Activated CD4-positive, alpha-beta T cell treated with anti-CD3 and anti-CD28 coated beads, Interleukin-2, amount 10 ng/mL, durations not matched to agents 7 days and 5 days (primary cell): ENCODE measurements at regions not wholly inside any gene's neighbourhood (a gene's known extent, or its start where the extent isn't known, plus 50 kb on each side); places are given as distances from the start of the nearest gene placed in this dataset.

Experiments
- CTCF ChIA-PET: fragments of 350-600 bp; sonication (Branson Sonifier 250); formaldehyde crosslinking; loops from one replicate; lab custom pipeline; 2021; ENCODE audit warnings: antibody characterized with exemption; lab: Charles Lee
- POLR2A ChIA-PET: fragments of 350-600 bp; sonication (Branson Sonifier 250); formaldehyde crosslinking; loops from one replicate; lab custom pipeline; 2021; ENCODE audit warnings: antibody characterized with exemption; lab: Charles Lee
- DNase-seq: peaks from one replicate; pipeline ENCODE4 v3.0.0-alpha.2; 2020
- H3K27ac Mint-ChIP-seq: one replicate; pipeline ENCODE4 v1.8.0; 2021; ENCODE audit warnings: mild to moderate bottlenecking, moderate library complexity, mixed read lengths
- H3K27me3 Mint-ChIP-seq: one replicate; pipeline ENCODE4 v1.8.0; 2021; ENCODE audit warnings: mixed read lengths
- H3K36me3 Mint-ChIP-seq: one replicate; pipeline ENCODE4 v1.8.0; 2021; ENCODE audit warnings: low read depth, mixed read lengths
- H3K4me1 Mint-ChIP-seq: one replicate; pipeline ENCODE4 v1.8.0; 2021; ENCODE audit warnings: mixed read lengths
- H3K4me3 Mint-ChIP-seq: one replicate; pipeline ENCODE4 v1.8.0; 2021; ENCODE audit warnings: mild to moderate bottlenecking, moderate library complexity, mixed read lengths
- H3K9me3 Mint-ChIP-seq: one replicate; pipeline ENCODE4 v1.8.0; 2021; ENCODE audit warnings: mixed read lengths

DNA sequence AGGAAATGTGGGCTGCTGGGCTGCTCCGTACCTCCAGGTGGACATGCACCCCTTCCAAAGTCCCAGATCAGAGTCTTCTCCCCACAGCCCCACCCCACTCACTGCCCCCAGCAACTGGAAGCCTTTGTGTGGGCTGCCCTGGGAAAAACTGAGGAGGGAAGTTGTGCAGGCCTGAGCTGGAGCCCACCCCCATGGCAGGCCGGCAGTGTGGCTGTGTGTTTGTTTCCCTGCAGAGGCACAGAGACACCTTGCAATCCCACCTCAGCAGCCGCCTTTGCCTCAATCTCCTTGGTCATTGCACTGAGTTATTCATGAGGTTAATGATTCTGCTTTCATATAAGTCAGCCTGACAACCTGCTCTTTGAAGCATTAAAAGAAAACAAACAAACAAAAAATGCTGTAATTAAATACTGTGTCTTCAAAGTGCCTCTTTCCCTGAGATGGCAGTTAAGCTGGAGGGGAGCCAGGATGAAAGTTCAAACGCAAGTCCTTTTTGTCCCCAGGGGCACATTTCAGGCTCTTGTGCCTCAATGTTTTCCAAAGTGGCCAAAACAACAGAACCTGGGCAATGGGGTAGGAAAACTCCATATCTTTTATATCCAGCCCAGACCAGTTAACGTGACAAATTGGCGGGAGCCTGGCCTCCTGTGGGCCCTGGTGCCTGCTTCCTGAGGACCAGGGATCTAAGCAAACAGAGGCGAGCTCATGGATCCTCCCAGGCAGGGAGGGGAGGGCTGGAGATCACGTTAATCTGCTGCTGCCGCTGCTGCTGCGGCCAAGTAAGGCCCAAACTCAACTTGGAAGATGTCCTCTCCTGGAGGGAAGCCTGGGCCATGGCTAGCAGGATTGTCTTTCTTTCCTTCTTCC is 51.9 kb upstream of the TSPAN11 start:
- H3K27ac Mint-ChIP-seq: no peak overlapping the region
- POLR2A ChIA-PET: no interaction called here
- CTCF ChIA-PET: interaction anchor here (0.7 kb wide), 1 partner anchor 101 kb away, joined by 5 read pairs; no protein-coding TSS in a partner anchor

DNA sequence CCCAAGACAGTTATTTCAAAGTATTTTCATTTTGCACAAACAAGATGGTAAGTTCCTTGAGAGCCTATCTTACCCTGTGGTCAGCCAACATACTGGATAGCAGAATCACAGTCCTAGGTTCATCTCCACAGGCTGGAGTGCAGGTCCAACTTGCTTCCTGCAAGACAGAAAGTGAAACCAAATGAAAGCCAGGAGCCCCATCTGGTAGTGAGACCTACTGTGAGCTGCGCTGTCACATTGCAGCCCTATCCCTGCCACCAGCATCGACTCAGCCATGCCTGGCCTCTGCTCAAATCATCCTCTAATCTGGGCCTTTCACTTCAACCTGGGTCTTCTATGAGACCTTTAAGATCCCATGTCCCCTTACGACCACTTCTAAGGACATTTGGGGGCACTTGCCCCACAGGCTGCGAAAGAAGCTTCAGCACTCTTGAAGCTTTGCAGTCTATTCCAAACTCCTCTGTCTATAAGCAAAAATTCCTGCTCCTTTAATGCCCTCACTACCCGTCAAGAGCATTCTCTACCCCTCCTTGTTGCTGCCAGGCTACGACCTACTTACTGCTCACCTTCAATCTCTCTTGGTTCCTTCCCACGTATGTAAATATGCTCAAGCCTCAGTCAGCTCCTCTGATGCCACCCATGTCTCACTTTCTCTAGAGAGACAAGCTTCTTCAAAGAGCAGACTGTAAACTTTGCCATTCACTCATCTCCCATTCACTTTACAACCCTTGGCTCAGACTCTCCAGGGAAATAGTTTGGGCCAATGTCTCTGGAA is 55.9 kb upstream of the TSPAN11 start:
- Mint-ChIP-seq H3K4me3 (no peak overlapping the region), H3K27ac (no peak overlapping the region), H3K27me3 (peaks cover 16% of the 10 kb centered on the region), H3K36me3 (no peaks in the 10 kb centered on the region), H3K4me1 (peaks cover 7% of the 10 kb centered on the region), H3K9me3 (peaks cover 10% of the 10 kb centered on the region)
- CTCF ChIA-PET: no interaction called here
- POLR2A ChIA-PET: interaction anchor here (0.6 kb wide), 1 partner anchor 11 kb away, joined by 5 read pairs; no protein-coding TSS in a partner anchor
- no peak for DNase-seq

More for the DNA sequence above, 51.9 kb upstream of the TSPAN11 start:
- no peaks in the 10 kb centered on the region for H3K9me3 Mint-ChIP-seq
- peaks cover 7% of the 10 kb centered on the region for H3K4me1 Mint-ChIP-seq
- no peak overlapping the region for H3K4me3 Mint-ChIP-seq
- DNase-seq: no peak
- H3K27me3 Mint-ChIP-seq: peaks cover 16% of the 10 kb centered on the region
- no peaks in the 10 kb centered on the region for H3K36me3 Mint-ChIP-seq

DNA sequence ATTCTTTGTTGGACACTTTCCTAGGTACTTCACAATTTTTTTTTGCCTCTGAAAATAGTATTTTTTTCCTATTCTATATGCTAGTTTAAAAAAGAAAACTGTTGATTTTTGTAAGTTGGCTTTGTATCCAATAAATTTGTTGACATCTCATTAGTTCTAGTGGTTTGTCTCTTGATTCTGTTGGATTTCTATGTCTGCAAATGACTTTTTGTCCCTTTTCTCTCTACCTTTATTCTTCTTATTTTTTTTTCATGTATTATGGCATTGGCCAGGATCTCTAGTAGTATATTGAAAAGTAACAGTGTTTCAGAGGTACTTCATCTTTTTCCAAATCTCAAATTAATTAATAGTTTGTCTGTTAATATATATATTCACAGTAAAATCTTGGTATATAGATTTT is 59.1 kb upstream of the TSPAN11 start:
- CTCF ChIA-PET: no interaction called here
- Mint-ChIP-seq H3K9me3 (peaks cover 10% of the 10 kb centered on the region), H3K4me3 (no peak overlapping the region), H3K36me3 (no peaks in the 10 kb centered on the region), H3K27ac (no peak overlapping the region), H3K4me1 (peaks cover 7% of the 10 kb centered on the region), H3K27me3 (peaks cover 23% of the 10 kb centered on the region)
- POLR2A ChIA-PET: no interaction called here
- no peak for DNase-seq

GRCh38 chr12:30866256-30866655 is 60.3 kb upstream of the TSPAN11 start:
- ChIA-PET POLR2A (no interaction called here), CTCF (no interaction called here)
- no peaks in the 10 kb centered on the region for H3K36me3 Mint-ChIP-seq
- peaks cover 7% of the 10 kb centered on the region for H3K4me1 Mint-ChIP-seq
- no peak overlapping the region for H3K27ac Mint-ChIP-seq
- peaks cover 23% of the 10 kb centered on the region for H3K27me3 Mint-ChIP-seq
- DNase-seq: no peak
- H3K9me3 Mint-ChIP-seq: peaks cover 10% of the 10 kb centered on the region
- no peak overlapping the region for H3K4me3 Mint-ChIP-seq

DNA sequence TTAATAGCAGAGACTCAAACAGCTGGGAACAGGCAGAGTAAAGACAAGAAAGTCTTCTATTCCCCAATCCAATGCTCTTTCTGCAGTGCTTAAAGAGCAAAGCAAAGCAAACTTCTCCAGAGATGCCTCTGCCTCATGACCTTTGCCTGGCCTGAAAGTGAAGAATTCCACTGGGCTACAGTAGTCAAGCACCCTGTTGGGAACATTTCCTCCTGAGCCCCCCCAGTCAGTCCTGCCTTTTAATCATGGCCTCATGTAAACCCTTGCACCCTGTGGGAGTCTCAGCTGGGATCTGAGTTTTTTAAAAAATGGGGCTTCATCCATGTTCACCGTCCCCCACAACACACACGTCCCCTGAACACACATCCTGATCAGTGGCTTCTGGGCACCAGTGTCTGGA is 62.7 kb upstream of the TSPAN11 start:
- Mint-ChIP-seq H3K27ac (no peak overlapping the region), H3K36me3 (no peaks in the 10 kb centered on the region), H3K4me1 (no peaks in the 10 kb centered on the region), H3K4me3 (no peak overlapping the region), H3K27me3 (peaks cover 23% of the 10 kb centered on the region), H3K9me3 (peaks cover 10% of the 10 kb centered on the region)
- ChIA-PET CTCF (interaction anchor here (1.5 kb wide), 1 partner anchor 12 kb away, joined by 3 read pairs; no protein-coding TSS in a partner anchor), POLR2A (no interaction called here)
- no peak for DNase-seq

- Mint-ChIP-seq H3K36me3 (no peaks in the 10 kb centered on the region), H3K4me3 (no peak overlapping the region), H3K27ac (no peak overlapping the region), H3K4me1 (no peaks in the 10 kb centered on the region), H3K27me3 (peaks cover 19% of the 10 kb centered on the region), H3K9me3 (peaks cover 8% of the 10 kb centered on the region)
- ChIA-PET CTCF (interaction anchor here (1.5 kb wide), 1 partner anchor 14 kb away, joined by 3 read pairs; no protein-coding TSS in a partner anchor), POLR2A (no interaction called here)
- DNase-seq: no peak
These were observed 64.1 kb upstream of the TSPAN11 start for GRCh38 chr12:30862486-30862885.

- POLR2A ChIA-PET: no interaction called here
- CTCF ChIA-PET: interaction anchor here (0.6 to 1.3 kb wide), 2 partner anchors 126 to 258 kb away, joined by 3 to 4 read pairs; no protein-coding TSS in a partner anchor
- Mint-ChIP-seq H3K27ac (no peak overlapping the region), H3K36me3 (no peaks in the 10 kb centered on the region), H3K4me3 (no peak overlapping the region), H3K27me3 (peaks cover 7% of the 10 kb centered on the region), H3K4me1 (no peaks in the 10 kb centered on the region), H3K9me3 (no peaks in the 10 kb centered on the region)
- DNase-seq: no peak
These were observed 67.3 kb upstream of the TSPAN11 start for GRCh38 chr12:30859226-30859625.

GRCh38 chr12:30858471-30858870 is 68.1 kb upstream of the TSPAN11 start:
- ChIA-PET CTCF (no interaction called here), POLR2A (no interaction called here)
- H3K27ac Mint-ChIP-seq: no peak overlapping the region
- no peaks in the 10 kb centered on the region for H3K36me3 Mint-ChIP-seq
- H3K4me3 Mint-ChIP-seq: no peak overlapping the region
- H3K9me3 Mint-ChIP-seq: no peaks in the 10 kb centered on the region
- no peaks in the 10 kb centered on the region for H3K4me1 Mint-ChIP-seq
- no peak for DNase-seq
- peaks cover 7% of the 10 kb centered on the region for H3K27me3 Mint-ChIP-seq

DNA sequence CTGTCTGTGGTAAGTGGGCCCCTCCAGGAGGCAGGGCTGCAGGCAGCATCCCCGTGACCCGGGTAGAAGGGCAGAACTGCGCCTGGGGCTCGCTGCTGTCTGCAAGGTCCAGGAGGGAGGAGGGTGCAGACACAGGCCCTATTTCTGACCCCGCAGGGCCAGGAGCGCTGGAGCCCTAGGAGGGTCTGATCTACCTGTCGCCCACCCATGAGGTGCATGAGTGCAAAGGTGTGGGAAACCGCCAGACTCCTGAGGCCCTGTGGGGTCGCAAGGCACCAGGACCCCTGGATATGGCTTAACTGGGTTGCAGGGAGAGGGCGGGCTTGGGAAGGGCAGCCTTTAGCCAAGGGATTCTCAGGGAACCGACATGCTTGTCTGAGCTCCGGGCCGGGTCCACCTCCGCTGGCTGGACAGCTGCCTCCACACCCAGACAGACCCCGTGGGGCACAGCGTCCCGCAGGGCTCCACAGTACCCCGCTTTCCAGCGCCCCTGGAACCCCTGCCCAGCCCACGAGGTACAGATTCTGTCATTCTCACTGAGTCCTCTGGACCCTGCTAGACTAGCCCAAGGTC is 72.9 kb upstream of the TSPAN11 start:
- Mint-ChIP-seq H3K4me3 (no peak overlapping the region), H3K36me3 (no peaks in the 10 kb centered on the region), H3K27me3 (peaks cover 5% of the 10 kb centered on the region), H3K4me1 (peaks cover 8% of the 10 kb centered on the region), H3K27ac (no peak overlapping the region), H3K9me3 (no peaks in the 10 kb centered on the region)
- ChIA-PET POLR2A (no interaction called here), CTCF (no interaction called here)
- DNase-seq: no peak

DNA sequence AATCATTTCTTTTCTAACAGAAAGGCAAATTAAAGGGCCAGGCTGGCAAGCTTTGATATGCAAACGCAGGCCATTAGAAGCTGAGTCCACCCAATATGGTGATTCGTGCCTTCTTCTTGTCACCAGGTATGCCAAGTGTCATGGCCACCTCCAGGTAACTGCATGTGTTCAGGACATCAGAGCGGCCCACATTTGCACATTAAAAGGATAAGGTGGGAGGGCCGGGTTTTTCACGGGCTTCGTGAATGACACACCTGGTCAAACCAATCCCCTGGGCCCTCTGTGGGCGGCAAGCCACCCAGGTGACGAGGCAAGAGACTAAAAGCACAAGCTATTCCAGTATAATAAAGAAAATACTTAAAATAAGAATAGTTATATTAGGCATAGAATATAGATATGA is 75.9 kb upstream of the TSPAN11 start:
- H3K4me1 Mint-ChIP-seq: peaks cover 8% of the 10 kb centered on the region
- ChIA-PET CTCF (interaction anchor here (0.8 to 1.4 kb wide), 3 partner anchors 15 to 421 kb away, joined by 3 to 6 read pairs (median 5); no protein-coding TSS in a partner anchor), POLR2A (no interaction called here)
- H3K36me3 Mint-ChIP-seq: no peaks in the 10 kb centered on the region
- peaks cover 2% of the 10 kb centered on the region for H3K27me3 Mint-ChIP-seq
- no peak overlapping the region for H3K27ac Mint-ChIP-seq
- no peak overlapping the region for H3K4me3 Mint-ChIP-seq
- DNase-seq: no peak
- no peaks in the 10 kb centered on the region for H3K9me3 Mint-ChIP-seq

DNA sequence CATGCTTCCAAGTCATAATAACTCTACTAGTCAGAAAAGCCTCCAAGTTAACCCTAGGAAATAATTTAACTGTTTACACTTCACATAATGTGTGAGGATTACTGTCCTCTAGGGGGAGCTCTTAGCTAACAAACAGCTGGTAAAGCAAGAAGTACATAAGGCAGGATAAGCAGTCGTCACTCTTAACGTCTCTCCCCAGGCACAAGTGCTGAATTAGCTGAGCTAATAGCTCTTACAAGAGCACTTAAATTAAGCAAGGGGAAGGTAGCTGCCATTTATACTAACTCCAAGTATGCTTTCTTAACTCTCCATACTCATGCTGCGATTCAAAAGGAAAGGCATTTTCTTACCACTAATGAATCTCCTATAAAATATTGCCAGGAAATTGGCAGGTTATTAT is 79.3 kb upstream of the TSPAN11 start:
- H3K27ac Mint-ChIP-seq: no peak overlapping the region
- H3K4me3 Mint-ChIP-seq: no peak overlapping the region
- peaks cover 8% of the 10 kb centered on the region for H3K4me1 Mint-ChIP-seq
- DNase-seq: peak; percentile 73
- H3K27me3 Mint-ChIP-seq: no peaks in the 10 kb centered on the region
- ChIA-PET POLR2A (no interaction called here), CTCF (interaction anchor here (1.1 to 1.8 kb wide), 6 partner anchors 8 to 424 kb away, joined by 3 to 9 read pairs (median 4); no protein-coding TSS in a partner anchor)
- H3K9me3 Mint-ChIP-seq: no peaks in the 10 kb centered on the region
- no peaks in the 10 kb centered on the region for H3K36me3 Mint-ChIP-seq

DNA sequence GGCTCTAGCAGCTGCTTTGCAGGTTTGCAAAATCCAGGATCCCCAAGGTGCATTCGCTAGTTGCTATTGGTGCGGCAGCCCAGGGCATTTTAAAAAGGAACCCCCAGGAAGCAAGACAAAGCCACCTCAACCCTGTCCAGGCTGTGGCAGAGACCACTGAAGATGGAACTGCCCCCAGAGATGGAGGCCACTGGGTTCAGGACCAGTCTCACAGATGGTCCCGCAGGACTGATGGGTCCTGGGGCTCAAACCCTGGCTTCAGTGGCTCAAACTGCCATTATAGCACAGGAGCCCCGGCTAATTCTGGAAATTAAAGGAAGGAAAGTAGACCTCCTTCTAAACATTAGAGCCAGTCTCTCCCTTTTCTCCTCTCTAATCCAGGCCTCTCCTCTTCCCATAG is 79.8 kb upstream of the TSPAN11 start:
- no peak for DNase-seq
- POLR2A ChIA-PET: no interaction called here
- Mint-ChIP-seq H3K27me3 (no peaks in the 10 kb centered on the region), H3K4me1 (peaks cover 6% of the 10 kb centered on the region), H3K27ac (no peak overlapping the region), H3K4me3 (no peak overlapping the region), H3K9me3 (no peaks in the 10 kb centered on the region), H3K36me3 (no peaks in the 10 kb centered on the region)
- CTCF ChIA-PET: interaction anchor here (1.1 to 1.8 kb wide), 6 partner anchors 8 to 425 kb away, joined by 3 to 9 read pairs (median 4); no protein-coding TSS in a partner anchor
